Stomach (tissue), 8 donors: ENCODE measurements at regions not wholly inside any gene's neighbourhood (a gene's known extent, or its start where the extent isn't known, plus 50 kb on each side); places are given as distances from the start of the nearest gene placed in this dataset.

ENCODE experiments used
- DNase-seq, 2 donors: peaks; one replicate each; pipeline versions ENCODE4 v3.0.0 to v3.0.0-alpha.2; 2013 to 2019
- H3K27ac ChIP-seq, 5 donors: fragments of 200-600 bp in 4 of 5; sonication (generic) in 4 of 5; one replicate each; pipeline ENCODE4 v1.5.1; 2013 to 2019; ENCODE audit warnings: mild to moderate bottlenecking in 1 of 5, moderate library complexity in 1 of 5
- H3K27me3 ChIP-seq, 3 donors: fragments of 200-600 bp; sonication (generic); one replicate each; pipeline ENCODE4 v1.5.1; 2017 to 2019; ENCODE audit warnings: mixed run types in 1 of 3
- H3K36me3 ChIP-seq, 4 donors: fragments of 200-600 bp; sonication (generic); 1 replicate in 3 of 4; 2 replicates in 1 of 4; pipeline ENCODE4 v1.5.1; 2016 to 2019
- H3K4me1 ChIP-seq, 4 donors: fragments of 200-600 bp; sonication (generic); one replicate each; pipeline ENCODE4 v1.5.1; 2016 to 2019
- H3K4me3 ChIP-seq, 4 donors: fragments of 200-600 bp; sonication (generic) in 3 of 4; one replicate each; pipeline ENCODE4 v1.5.1; 2016 to 2019; ENCODE audit warnings: mild to moderate bottlenecking in 1 of 4
- H3K9me3 ChIP-seq, 4 donors: fragments of 200-600 bp; sonication (generic); one replicate each; pipeline ENCODE4 v1.5.1; 2016 to 2019
- EP300 ChIP-seq: sonication (generic); formaldehyde crosslinking; IDR thresholded peaks from one replicate; pipeline ENCODE4 v1.6.1; 2017; ENCODE audit warnings: antibody characterized with exemption
- POLR2A ChIP-seq, 4 donors: fragments of 450-650 bp; IDR thresholded peaks; one replicate each; pipeline ENCODE4 v1.6.1; 2016; ENCODE audit warnings: antibody characterized with exemption in 4 of 4, control low read depth in 2 of 4, mild to moderate bottlenecking in 1 of 4, moderate library complexity in 1 of 4
- POLR2AphosphoS5 ChIP-seq, 3 donors: sonication (generic); formaldehyde crosslinking; IDR thresholded peaks; one replicate each; pipeline ENCODE4 v1.6.1; 2016; ENCODE audit warnings: antibody characterized with exemption in 3 of 3
- WGBS, 5 donors: extraction: QIAGEN DNeasy Blood & Tissue Kit in 3 of 5; methylation state at CpG; one replicate each; pipeline versions ENCODE4 v1.1.5 to v1.1.7; 2013 to 2018; 5-methylcytosine and 5-hydroxymethylcytosine counted together
- intact Hi-C: fragments of 100-400 bp; cut with DNase I; formaldehyde crosslinking; loops from one replicate; pipeline ENCODE4 v1.15.1; 2023; ENCODE audit warnings: low total_unique reads
- TF ChIP-seq, protein P1 (sequence below), 7 experiments: fragments of 450-650 bp in 4 of 7; fragments of 200-600 bp in 3 of 7; sonication (generic) in 3 of 7; IDR thresholded peaks; one replicate each; pipeline ENCODE4 v1.5.1; 2016 to 2019; ENCODE audit warnings: antibody characterized with exemption in 7 of 7, control low read depth in 2 of 7, mild to moderate bottlenecking in 1 of 7
- donor health status: healthy with polysubstance abuse.
- donor health status: Bipolar disorder and iron deficiency.
- donor health status: healthy.

DNA sequence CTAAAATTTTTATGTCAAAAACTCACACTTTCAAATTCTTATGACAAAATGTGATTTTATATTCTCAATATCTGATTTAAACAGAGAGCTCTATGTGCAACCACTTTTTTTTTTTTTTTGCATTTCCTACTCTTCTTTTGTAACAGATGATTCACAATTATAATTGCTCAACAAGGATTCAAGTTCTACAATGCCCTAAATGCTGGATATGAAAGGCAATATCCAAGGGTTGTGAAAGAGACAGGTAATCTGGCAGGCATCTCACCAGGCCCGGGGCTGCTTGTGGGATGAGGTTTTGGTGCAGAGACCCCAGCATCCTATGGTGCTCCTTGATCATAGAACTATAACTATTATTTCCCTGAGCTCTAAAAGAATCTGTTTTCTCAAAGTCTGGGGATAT, 363.6 kb upstream of the NBEA start:
- TF ChIP-seq POLR2A (IDR thresholded peaks at IDR 0.05) = no peak
- TF ChIP-seq POLR2AphosphoS5 (IDR thresholded peaks at IDR 0.05) = no peak
- TF ChIP-seq, protein P1, sequence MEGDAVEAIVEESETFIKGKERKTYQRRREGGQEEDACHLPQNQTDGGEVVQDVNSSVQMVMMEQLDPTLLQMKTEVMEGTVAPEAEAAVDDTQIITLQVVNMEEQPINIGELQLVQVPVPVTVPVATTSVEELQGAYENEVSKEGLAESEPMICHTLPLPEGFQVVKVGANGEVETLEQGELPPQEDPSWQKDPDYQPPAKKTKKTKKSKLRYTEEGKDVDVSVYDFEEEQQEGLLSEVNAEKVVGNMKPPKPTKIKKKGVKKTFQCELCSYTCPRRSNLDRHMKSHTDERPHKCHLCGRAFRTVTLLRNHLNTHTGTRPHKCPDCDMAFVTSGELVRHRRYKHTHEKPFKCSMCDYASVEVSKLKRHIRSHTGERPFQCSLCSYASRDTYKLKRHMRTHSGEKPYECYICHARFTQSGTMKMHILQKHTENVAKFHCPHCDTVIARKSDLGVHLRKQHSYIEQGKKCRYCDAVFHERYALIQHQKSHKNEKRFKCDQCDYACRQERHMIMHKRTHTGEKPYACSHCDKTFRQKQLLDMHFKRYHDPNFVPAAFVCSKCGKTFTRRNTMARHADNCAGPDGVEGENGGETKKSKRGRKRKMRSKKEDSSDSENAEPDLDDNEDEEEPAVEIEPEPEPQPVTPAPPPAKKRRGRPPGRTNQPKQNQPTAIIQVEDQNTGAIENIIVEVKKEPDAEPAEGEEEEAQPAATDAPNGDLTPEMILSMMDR (IDR thresholded peaks at IDR 0.05) = no peak
- TF ChIP-seq EP300 = no peak
- Histone ChIP-seq H3K27me3 (no peaks in the 10 kb centered on the region), H3K4me3 (no peak overlapping the region), H3K36me3 (no peaks in the 10 kb centered on the region), H3K27ac (no peak overlapping the region), H3K9me3 (no peaks in the 10 kb centered on the region), H3K4me1 (no peaks in the 10 kb centered on the region)
- intact Hi-C loops = no loop called here
- DNase-seq = no peak
- 84 to 96% (median 91%) methylated on average over 1 of the region's 1 CpG for WGBS, 5 donors

DNA sequence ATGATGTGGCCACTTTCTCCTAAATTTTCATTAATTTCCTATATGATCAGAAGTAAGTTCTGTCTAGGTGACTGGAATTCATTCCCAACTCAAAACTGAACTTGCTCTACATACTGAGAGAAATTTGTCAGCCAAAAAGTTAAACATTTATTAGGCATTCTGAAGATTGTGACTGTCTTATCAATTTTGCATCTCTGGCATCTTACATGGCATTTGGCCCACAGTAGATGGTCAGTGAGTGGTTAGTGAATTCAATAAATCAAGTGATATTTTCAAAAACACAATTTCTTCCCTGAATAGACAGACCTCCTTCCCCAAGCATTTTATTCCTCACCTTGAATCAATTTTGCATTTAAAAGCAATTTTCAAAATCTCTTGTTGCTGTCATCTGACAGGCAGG, 363.2 kb upstream of the NBEA start:
- H3K9me3 ChIP-seq = no peaks in the 10 kb centered on the region
- no peaks in the 10 kb centered on the region for H3K36me3 ChIP-seq
- H3K27ac ChIP-seq = no peak overlapping the region
- no peak overlapping the region for H3K4me3 ChIP-seq
- DNase-seq = no peak
- intact Hi-C loops = no loop called here
- H3K27me3 ChIP-seq = no peaks in the 10 kb centered on the region
- H3K4me1 ChIP-seq = no peaks in the 10 kb centered on the region
- no peak for TF ChIP-seq POLR2AphosphoS5 (IDR thresholded peaks at IDR 0.05)
- TF ChIP-seq POLR2A (IDR thresholded peaks at IDR 0.05) = no peak
- TF ChIP-seq EP300 = no peak
- TF ChIP-seq, protein P1 (IDR thresholded peaks at IDR 0.05) = no peak

DNA sequence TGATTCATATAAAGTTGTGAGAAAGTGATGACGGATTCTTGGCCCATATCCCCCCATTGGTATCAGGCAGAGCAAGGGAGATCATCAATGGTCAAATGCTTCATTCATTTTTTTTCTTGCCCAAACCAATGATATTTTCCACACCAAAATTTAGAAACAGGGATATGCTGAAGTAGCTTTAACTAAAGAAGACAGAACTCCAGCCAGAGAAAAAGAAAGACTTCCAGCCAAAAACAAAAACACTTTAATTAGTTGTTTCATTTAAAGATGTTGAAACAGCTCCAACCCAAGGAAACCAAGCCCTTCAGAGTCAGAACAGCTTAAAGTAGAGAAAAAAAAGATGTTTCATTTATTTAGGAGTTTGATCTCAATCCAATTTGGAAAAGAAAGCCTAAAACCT, 358.9 kb upstream of the NBEA start:
- no peaks in the 10 kb centered on the region for H3K27me3 ChIP-seq
- no peak overlapping the region for H3K4me3 ChIP-seq
- intact Hi-C loops = no loop called here
- DNase-seq = peak in 1 of 2 donors; percentile 30
- TF ChIP-seq EP300 (no peak), POLR2AphosphoS5 (IDR thresholded peaks at IDR 0.05) (no peak), POLR2A (IDR thresholded peaks at IDR 0.05) (no peak)
- TF ChIP-seq, protein P1 (IDR thresholded peaks at IDR 0.05) = no peak
- H3K4me1 ChIP-seq = no peaks in the 10 kb centered on the region
- H3K9me3 ChIP-seq = no peaks in the 10 kb centered on the region
- no peak overlapping the region for H3K27ac ChIP-seq
- H3K36me3 ChIP-seq = no peaks in the 10 kb centered on the region
- WGBS, 5 donors = 71 to 92% (median 83%) methylated on average over 1 of the region's 1 CpG

DNA sequence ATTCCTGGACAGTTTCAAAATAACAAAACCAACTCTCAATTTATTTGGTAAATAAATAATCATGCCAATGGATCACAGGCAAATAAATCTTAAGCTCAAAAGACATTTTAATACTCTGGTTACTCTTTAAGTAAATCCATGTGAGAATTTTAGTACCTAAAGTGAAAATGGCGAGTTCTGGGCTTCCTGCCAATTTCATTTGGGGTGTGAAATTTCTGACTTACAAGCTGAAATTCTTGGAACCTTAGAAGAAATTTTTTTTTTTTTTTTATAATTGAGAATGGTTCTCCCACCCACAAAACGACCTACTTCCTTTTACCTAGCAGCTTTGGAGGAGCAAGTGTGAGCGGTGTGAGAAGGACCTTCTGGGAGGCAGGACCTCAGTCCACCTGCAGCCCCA, 354.5 kb upstream of the NBEA start:
- TF ChIP-seq, protein P1 (IDR thresholded peaks at IDR 0.05) = no peak
- TF ChIP-seq POLR2AphosphoS5 (IDR thresholded peaks at IDR 0.05) (no peak), POLR2A (IDR thresholded peaks at IDR 0.05) (no peak), EP300 (no peak)
- intact Hi-C loops = no loop called here
- WGBS, 5 donors = 51 to 70% (median 54%) methylated on average over 3 of the region's 3 CpGs
- Histone ChIP-seq H3K4me3 (no peak overlapping the region), H3K9me3 (no peaks in the 10 kb centered on the region), H3K27me3 (no peaks in the 10 kb centered on the region), H3K4me1 (peaks cover 0 to 6% (median 2%) of the 10 kb centered on the region in 4 donors), H3K27ac (no peak overlapping the region), H3K36me3 (no peaks in the 10 kb centered on the region)
- DNase-seq = peak in 1 of 2 donors; percentile 21
